ENCODE measurements at regions not wholly inside any gene's neighbourhood (a gene's known extent, or its start where the extent isn't known, plus 50 kb on each side); places are given as distances from the start of the nearest gene placed in this dataset.

DNA sequence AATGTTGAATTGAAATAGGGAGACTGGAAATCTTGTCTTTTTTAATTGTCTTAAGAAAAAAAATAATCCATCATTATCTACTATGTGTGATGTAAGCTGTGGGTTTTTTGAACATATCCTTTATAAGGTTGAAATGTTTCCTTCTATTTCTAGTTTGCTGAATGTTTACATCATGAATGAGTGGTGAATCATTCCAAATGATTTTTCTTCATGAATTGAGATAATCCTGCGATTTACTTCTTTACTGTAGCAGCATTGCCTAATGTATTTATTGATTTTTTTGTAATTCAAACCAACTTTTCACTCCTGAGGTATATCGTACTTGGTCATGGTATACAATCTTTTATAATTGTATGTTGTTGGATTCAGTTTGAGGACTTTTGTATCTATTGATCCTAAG lies 607.6 kb upstream of the PFKP start:
- TF ChIP-seq POLR2A (IDR thresholded peaks at IDR 0.05) (no peak), POLR2AphosphoS5 (IDR thresholded peaks at IDR 0.05; ENCODE audit: insufficient read depth in 1 of 2, low read depth in 1 of 2) (no peak)
- TF ChIP-seq, protein P1, sequence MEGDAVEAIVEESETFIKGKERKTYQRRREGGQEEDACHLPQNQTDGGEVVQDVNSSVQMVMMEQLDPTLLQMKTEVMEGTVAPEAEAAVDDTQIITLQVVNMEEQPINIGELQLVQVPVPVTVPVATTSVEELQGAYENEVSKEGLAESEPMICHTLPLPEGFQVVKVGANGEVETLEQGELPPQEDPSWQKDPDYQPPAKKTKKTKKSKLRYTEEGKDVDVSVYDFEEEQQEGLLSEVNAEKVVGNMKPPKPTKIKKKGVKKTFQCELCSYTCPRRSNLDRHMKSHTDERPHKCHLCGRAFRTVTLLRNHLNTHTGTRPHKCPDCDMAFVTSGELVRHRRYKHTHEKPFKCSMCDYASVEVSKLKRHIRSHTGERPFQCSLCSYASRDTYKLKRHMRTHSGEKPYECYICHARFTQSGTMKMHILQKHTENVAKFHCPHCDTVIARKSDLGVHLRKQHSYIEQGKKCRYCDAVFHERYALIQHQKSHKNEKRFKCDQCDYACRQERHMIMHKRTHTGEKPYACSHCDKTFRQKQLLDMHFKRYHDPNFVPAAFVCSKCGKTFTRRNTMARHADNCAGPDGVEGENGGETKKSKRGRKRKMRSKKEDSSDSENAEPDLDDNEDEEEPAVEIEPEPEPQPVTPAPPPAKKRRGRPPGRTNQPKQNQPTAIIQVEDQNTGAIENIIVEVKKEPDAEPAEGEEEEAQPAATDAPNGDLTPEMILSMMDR (IDR thresholded peaks at IDR 0.05) = no peak
